CD4-positive, alpha-beta T cell treated with Interleukin-4 for 1 hour (primary cell): ENCODE measurements at regions not wholly inside any gene's neighbourhood (a gene's known extent, or its start where the extent isn't known, plus 50 kb on each side); places are given as distances from the start of the nearest gene placed in this dataset.

Source experiments
- DNase-seq, 2 donors: peaks; one replicate each; pipeline ENCODE4 v3.0.0-alpha.2; 2020 to 2022

- no peak for DNase-seq
Observed at GRCh38 chr1:189499736-189500135, 977.9 kb downstream of the BRINP3 start.

- no peak for DNase-seq
Observed at GRCh38 chr1:189500778-189501177, 976.9 kb downstream of the BRINP3 start.

- no peak for DNase-seq
Observed at GRCh38 chr1:189510827-189511226, 966.8 kb downstream of the BRINP3 start.

- DNase-seq, result no peak
Observed at GRCh38 chr1:189513091-189513490, 964.6 kb downstream of the BRINP3 start.

- DNase-seq, result no peak
Observed at GRCh38 chr1:189522441-189522840, 955.2 kb downstream of the BRINP3 start.

GRCh38 chr1:189524501-189524900, 953.2 kb downstream of the BRINP3 start:
- no peak for DNase-seq

- DNase-seq, result no peak
Observed at GRCh38 chr1:189530162-189530561, 947.5 kb downstream of the BRINP3 start.

GRCh38 chr1:189538271-189538670, 939.4 kb downstream of the BRINP3 start:
- no peak for DNase-seq

- no peak for DNase-seq
Observed at GRCh38 chr1:189550498-189550897, 927.2 kb downstream of the BRINP3 start.

GRCh38 chr1:189563784-189564183, 913.9 kb downstream of the BRINP3 start:
- DNase-seq, result no peak

- no peak for DNase-seq
Observed at GRCh38 chr1:189567890-189568289, 909.8 kb downstream of the BRINP3 start.

GRCh38 chr1:189596197-189596596, 881.5 kb downstream of the BRINP3 start:
- DNase-seq, result no peak

GRCh38 chr1:189597083-189597482, 880.6 kb downstream of the BRINP3 start:
- no peak for DNase-seq

- no peak for DNase-seq
Observed at GRCh38 chr1:189605226-189605625, 872.4 kb downstream of the BRINP3 start.

- no peak for DNase-seq
Observed at GRCh38 chr1:189606047-189606446, 871.6 kb downstream of the BRINP3 start.

GRCh38 chr1:189606795-189607476, 870.7 kb downstream of the BRINP3 start:
- DNase-seq, result no peak

- DNase-seq, result no peak
Observed at GRCh38 chr1:189607477-189608096, 870.1 kb downstream of the BRINP3 start.

- no peak for DNase-seq
Observed at GRCh38 chr1:189609167-189609566, 868.5 kb downstream of the BRINP3 start.

- DNase-seq, result no peak
Observed at GRCh38 chr1:189616893-189617292, 860.8 kb downstream of the BRINP3 start.

- no peak for DNase-seq
Observed at GRCh38 chr1:189619682-189620332, 857.9 kb downstream of the BRINP3 start.

GRCh38 chr1:189620471-189620870, 857.2 kb downstream of the BRINP3 start:
- DNase-seq, result no peak

- no peak for DNase-seq
Observed at GRCh38 chr1:189623336-189623735, 854.3 kb downstream of the BRINP3 start.

GRCh38 chr1:189627427-189627826, 850.2 kb downstream of the BRINP3 start:
- DNase-seq, result no peak

- DNase-seq, result no peak
Observed at GRCh38 chr1:189628857-189629256, 848.8 kb downstream of the BRINP3 start.
